Epithelial cell of proximal tubule (primary cell): ENCODE measurements at regions not wholly inside any gene's neighbourhood (a gene's known extent, or its start where the extent isn't known, plus 50 kb on each side); places are given as distances from the start of the nearest gene placed in this dataset.

Experiments
- DNase-seq: peaks from one replicate; pipeline ENCODE4 v3.0.0-alpha.2; 2011; ENCODE audit warnings: low read depth
- H3K4me3 ChIP-seq: 2 replicates; pipeline ENCODE4 v1.5.1; 2011; ENCODE audit warnings: low read depth, mild to moderate bottlenecking, low read length
- CTCF ChIP-seq: conservative IDR thresholded peaks from 2 replicates; pipeline ENCODE4 v1.5.1; 2012; ENCODE audit warnings: low read depth, mild to moderate bottlenecking, low read length

- DNase-seq: no peak
- no peak for TF ChIP-seq CTCF
- H3K4me3 ChIP-seq: no peak overlapping the region
Measured at GRCh38 chr9:81053298-81054025, 635.9 kb downstream of the TLE1 start.

- no peak for DNase-seq
- H3K4me3 ChIP-seq: no peak overlapping the region
- no peak for TF ChIP-seq CTCF
Measured at GRCh38 chr9:81052846-81053245, 636.5 kb downstream of the TLE1 start.

GRCh38 chr9:81047280-81047679 is 642.1 kb downstream of the TLE1 start:
- DNase-seq: no peak
- no peak overlapping the region for H3K4me3 ChIP-seq
- no peak for TF ChIP-seq CTCF

- no peak for TF ChIP-seq CTCF
- no peak overlapping the region for H3K4me3 ChIP-seq
- DNase-seq: no peak
Measured at GRCh38 chr9:81045658-81046057, 643.7 kb downstream of the TLE1 start.

GRCh38 chr9:81037889-81038288 is 651.5 kb downstream of the TLE1 start:
- DNase-seq: no peak

GRCh38 chr9:81035601-81036000 is 653.7 kb downstream of the TLE1 start:
- no peak for DNase-seq
- no peak overlapping the region for H3K4me3 ChIP-seq
- TF ChIP-seq CTCF: no peak

More at GRCh38 chr9:81037889-81038288, 651.5 kb downstream of the TLE1 start:
- TF ChIP-seq CTCF: no peak
- H3K4me3 ChIP-seq: no peak overlapping the region

- DNase-seq: no peak
- H3K4me3 ChIP-seq: no peak overlapping the region
- TF ChIP-seq CTCF: no peak
Measured at GRCh38 chr9:81035171-81035570, 654.2 kb downstream of the TLE1 start.
